BJ (cell line): ENCODE measurements at regions not wholly inside any gene's neighbourhood (a gene's known extent, or its start where the extent isn't known, plus 50 kb on each side); places are given as distances from the start of the nearest gene placed in this dataset.

Experiments used
- CTCF ChIA-PET: fragments of 350-600 bp; formaldehyde crosslinking; extraction: SDS; loops from one replicate; lab custom pipeline; 2021; ENCODE audit warnings: antibody characterized with exemption, inconsistent platforms; lab: Yijun Ruan, JAX
- POLR2A ChIA-PET: fragments of 300-600 bp; sonication (Branson Sonifier 250); formaldehyde crosslinking; extraction: SDS; loops from one replicate; lab custom pipeline; 2021; ENCODE audit warnings: antibody characterized with exemption; lab: Charles Lee
- DNase-seq: peaks from one replicate; pipeline ENCODE4 v3.0.0-alpha.2; 2011; ENCODE audit warnings: low read depth
- H3K27me3 ChIP-seq: 2 replicates; pipeline ENCODE4 v1.6.0; 2011; ENCODE audit warnings: low read length; ENCODE audit not compliant: control insufficient read depth, insufficient read depth
- H3K36me3 ChIP-seq: 2 replicates; pipeline ENCODE4 v1.5.1; 2011; ENCODE audit warnings: low read length; ENCODE audit not compliant: control insufficient read depth, insufficient read depth
- H3K4me3 ChIP-seq: 2 replicates; pipeline ENCODE4 v1.5.1; 2011; ENCODE audit warnings: low read depth, mild to moderate bottlenecking, control low read depth, low read length
- CTCF ChIP-seq: IDR thresholded peaks from 2 replicates; pipeline ENCODE4 v1.5.1; 2011; ENCODE audit warnings: low read depth, mild to moderate bottlenecking, control low read depth, inconsistent platforms, low read length, moderate library complexity; ENCODE audit not compliant: insufficient read depth

- TF ChIP-seq CTCF: no peak
- Histone ChIP-seq H3K4me3 (no peak overlapping the region), H3K36me3 (no peaks in the 10 kb centered on the region), H3K27me3 (no peaks in the 10 kb centered on the region)
- CTCF ChIA-PET: no interaction called here
- POLR2A ChIA-PET: no interaction called here
- no peak for DNase-seq
Observed at GRCh38 chrX:14290335-14290734, 239.0 kb upstream of the GLRA2 start.

DNA sequence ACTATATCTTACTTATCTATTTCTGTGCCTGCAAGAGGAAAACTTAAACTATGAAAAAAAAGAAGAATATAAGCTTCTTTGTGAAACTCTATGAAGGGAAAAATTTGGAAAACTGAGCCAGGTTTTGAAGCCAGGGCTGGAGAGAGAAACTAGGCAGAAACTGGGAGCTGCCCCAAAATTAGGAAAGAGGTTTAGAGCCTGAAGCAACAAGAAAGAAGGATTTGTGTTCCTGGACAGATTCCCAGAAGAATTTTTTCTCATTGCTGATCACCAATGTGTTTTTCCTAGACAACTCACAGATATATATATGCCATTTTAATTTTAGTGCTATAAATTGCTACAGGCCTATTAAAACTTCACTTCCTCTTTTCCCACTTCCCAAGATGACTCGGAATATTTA lies 245.0 kb upstream of the GEMIN8 start:
- H3K36me3 ChIP-seq: no peaks in the 10 kb centered on the region

DNA sequence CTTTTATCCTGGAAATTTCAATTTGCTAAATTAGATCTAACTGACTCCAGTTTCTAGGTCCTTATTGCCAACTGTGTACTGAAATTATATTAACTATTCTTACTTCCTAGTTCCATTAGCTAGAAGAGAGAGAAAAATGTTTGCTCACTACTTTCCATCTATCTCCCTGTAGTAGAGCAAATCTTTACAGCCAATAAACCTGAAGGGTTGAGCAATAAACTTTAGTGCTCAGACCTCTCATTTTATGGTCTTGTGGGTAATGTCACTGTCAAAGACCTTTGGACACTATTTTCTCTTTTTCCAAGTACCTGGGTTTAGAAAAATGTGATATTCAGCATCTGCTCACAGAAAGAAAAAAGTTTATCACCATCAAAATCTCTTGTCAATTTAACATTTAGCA lies 237.5 kb upstream of the GEMIN8 start:
- ChIA-PET CTCF (no interaction called here), POLR2A (no interaction called here)
- no peak for DNase-seq
- Histone ChIP-seq H3K36me3 (no peaks in the 10 kb centered on the region), H3K4me3 (no peak overlapping the region), H3K27me3 (no peaks in the 10 kb centered on the region)
- TF ChIP-seq CTCF: no peak

More for the DNA sequence above, 245.0 kb upstream of the GEMIN8 start:
- Histone ChIP-seq H3K4me3 (no peak overlapping the region), H3K27me3 (no peaks in the 10 kb centered on the region)
- TF ChIP-seq CTCF: no peak
- no peak for DNase-seq
- ChIA-PET CTCF (no interaction called here), POLR2A (no interaction called here)

DNA sequence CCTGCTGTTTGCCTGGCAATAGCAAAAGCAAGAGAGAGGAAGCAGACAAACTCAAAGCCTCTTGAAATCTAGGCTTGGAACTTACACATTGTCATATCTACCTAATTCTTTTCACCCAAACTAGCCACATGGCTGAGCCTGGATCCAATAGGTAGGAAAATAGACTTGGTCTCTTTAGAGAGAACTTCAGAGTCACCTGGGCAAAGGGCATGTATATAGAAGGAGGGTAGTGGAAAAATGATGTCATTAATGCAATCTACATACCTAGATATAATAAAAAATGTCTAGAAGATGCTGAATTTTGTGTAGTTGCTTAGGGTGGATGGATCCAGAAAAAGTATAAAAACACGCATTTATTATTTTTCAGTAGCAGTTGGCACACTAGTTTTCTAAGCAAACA lies 237.0 kb upstream of the GEMIN8 start:
- Histone ChIP-seq H3K4me3 (no peak overlapping the region), H3K36me3 (no peaks in the 10 kb centered on the region), H3K27me3 (no peaks in the 10 kb centered on the region)
- TF ChIP-seq CTCF: no peak
- no peak for DNase-seq
- ChIA-PET POLR2A (no interaction called here), CTCF (no interaction called here)

DNA sequence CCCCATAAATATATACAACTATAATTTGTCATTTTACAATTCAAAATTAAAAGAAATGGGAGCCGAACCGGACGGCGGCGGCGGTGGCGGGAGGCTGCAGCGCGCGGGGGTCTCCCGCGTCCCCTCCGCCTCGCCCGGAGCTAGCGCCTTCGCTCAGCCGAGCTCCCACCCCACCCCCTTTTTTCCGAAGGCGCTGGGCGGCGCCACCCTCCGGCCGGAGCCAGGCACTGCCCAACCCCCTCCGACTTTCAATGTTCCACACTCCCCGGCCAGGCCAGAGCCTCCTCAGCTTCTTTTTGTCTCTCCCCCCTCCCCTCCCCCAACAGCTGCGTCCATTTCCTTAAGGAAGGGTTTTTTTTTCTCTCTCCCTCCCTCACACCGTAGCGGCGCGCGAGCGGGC lies 214.1 kb upstream of the GEMIN8 start:
- CTCF ChIA-PET: no interaction called here
- TF ChIP-seq CTCF: no peak
- POLR2A ChIA-PET: no interaction called here
- H3K4me3 ChIP-seq: no peak overlapping the region
- H3K36me3 ChIP-seq: no peaks in the 10 kb centered on the region
- no peaks in the 10 kb centered on the region for H3K27me3 ChIP-seq
- no peak for DNase-seq

GRCh38 chrX:14235004-14235403 lies 205.3 kb upstream of the GEMIN8 start:
- CTCF ChIA-PET: no interaction called here
- POLR2A ChIA-PET: no interaction called here
- Histone ChIP-seq H3K36me3 (no peaks in the 10 kb centered on the region), H3K27me3 (no peaks in the 10 kb centered on the region), H3K4me3 (no peak overlapping the region)
- TF ChIP-seq CTCF: no peak
- DNase-seq: no peak
